ENCODE measurements at regions not wholly inside any gene's neighbourhood (a gene's known extent, or its start where the extent isn't known, plus 50 kb on each side); places are given as distances from the start of the nearest gene placed in this dataset.

GRCh38 chrX:23133551-23133950 lies 133.8 kb downstream of the DDX53 start:
- no peaks in the 10 kb centered on the region for H3K36me3 Mint-ChIP-seq (ENCODE audit: low read depth)
- no peaks in the 10 kb centered on the region for H3K4me1 Mint-ChIP-seq
- ATAC-seq = no peak
- intact Hi-C loops (cut with DNase I, micrococcal nuclease) = no loop called here
- CTCF ChIA-PET = no interaction called here
- H3K9me3 Mint-ChIP-seq (ENCODE audit: low read depth) = no peaks in the 10 kb centered on the region
- H3K27me3 Mint-ChIP-seq = no peaks in the 10 kb centered on the region
- DNase-seq = no peak
- POLR2A ChIA-PET = no interaction called here
- H3K4me3 Mint-ChIP-seq = no peak overlapping the region
- H3K27ac Mint-ChIP-seq = no peak overlapping the region

- POLR2A ChIA-PET = no interaction called here
- intact Hi-C loops (cut with DNase I, micrococcal nuclease) = no loop called here
- no peak for ATAC-seq
- DNase-seq = no peak
- Mint-ChIP-seq H3K36me3 (ENCODE audit: low read depth) (no peaks in the 10 kb centered on the region), H3K4me1 (no peaks in the 10 kb centered on the region), H3K9me3 (ENCODE audit: low read depth) (no peaks in the 10 kb centered on the region), H3K27me3 (no peaks in the 10 kb centered on the region), H3K27ac (no peak overlapping the region), H3K4me3 (no peak overlapping the region)
- CTCF ChIA-PET = interaction anchor here (0.6 kb wide), 1 partner anchor 1180 kb away, joined by 3 read pairs; the partner anchor contains the start of gene SUPT20HL2
Measured at GRCh38 chrX:23134136-23134535, 134.4 kb downstream of the DDX53 start.

GRCh38 chrX:23136816-23137215 lies 137.1 kb downstream of the DDX53 start:
- DNase-seq = no peak
- H3K4me3 Mint-ChIP-seq = no peak overlapping the region
- no peaks in the 10 kb centered on the region for H3K4me1 Mint-ChIP-seq
- no peaks in the 10 kb centered on the region for H3K9me3 Mint-ChIP-seq (ENCODE audit: low read depth)
- ChIA-PET POLR2A (no interaction called here), CTCF (no interaction called here)
- H3K36me3 Mint-ChIP-seq (ENCODE audit: low read depth) = no peaks in the 10 kb centered on the region
- no peaks in the 10 kb centered on the region for H3K27me3 Mint-ChIP-seq
- ATAC-seq = no peak
- intact Hi-C loops (cut with DNase I, micrococcal nuclease) = no loop called here
- no peak overlapping the region for H3K27ac Mint-ChIP-seq

- Mint-ChIP-seq H3K27me3 (no peaks in the 10 kb centered on the region), H3K4me3 (no peak overlapping the region), H3K36me3 (ENCODE audit: low read depth) (no peaks in the 10 kb centered on the region), H3K27ac (no peak overlapping the region), H3K9me3 (ENCODE audit: low read depth) (no peaks in the 10 kb centered on the region), H3K4me1 (no peaks in the 10 kb centered on the region)
- DNase-seq (no peak), ATAC-seq (no peak)
- ChIA-PET CTCF (no interaction called here), POLR2A (no interaction called here)
- intact Hi-C loops (cut with DNase I, micrococcal nuclease) = no loop called here
Measured at GRCh38 chrX:23168291-23168690, 166.4 kb upstream of the PTCHD1 start.

- POLR2A ChIA-PET = no interaction called here
- DNase-seq (no peak), ATAC-seq (no peak)
- Mint-ChIP-seq H3K4me1 (no peaks in the 10 kb centered on the region), H3K27me3 (no peaks in the 10 kb centered on the region), H3K9me3 (ENCODE audit: low read depth) (no peaks in the 10 kb centered on the region), H3K27ac (no peak overlapping the region), H3K36me3 (ENCODE audit: low read depth) (no peaks in the 10 kb centered on the region), H3K4me3 (no peak overlapping the region)
- CTCF ChIA-PET = no interaction called here
- intact Hi-C loops (cut with DNase I, micrococcal nuclease) = no loop called here
Measured at GRCh38 chrX:23185951-23186350, 148.7 kb upstream of the PTCHD1 start.

- ChIA-PET POLR2A (no interaction called here), CTCF (no interaction called here)
- H3K27me3 Mint-ChIP-seq = no peaks in the 10 kb centered on the region
- intact Hi-C loops (cut with DNase I, micrococcal nuclease) = no loop called here
- ATAC-seq = no peak
- no peaks in the 10 kb centered on the region for H3K9me3 Mint-ChIP-seq (ENCODE audit: low read depth)
- no peak for DNase-seq
- no peak overlapping the region for H3K4me3 Mint-ChIP-seq
- H3K4me1 Mint-ChIP-seq = no peaks in the 10 kb centered on the region
- H3K27ac Mint-ChIP-seq = no peak overlapping the region
- H3K36me3 Mint-ChIP-seq (ENCODE audit: low read depth) = no peaks in the 10 kb centered on the region
Measured at GRCh38 chrX:23187819-23188218, 146.8 kb upstream of the PTCHD1 start.

- no peaks in the 10 kb centered on the region for H3K27me3 Mint-ChIP-seq
- no peaks in the 10 kb centered on the region for H3K36me3 Mint-ChIP-seq (ENCODE audit: low read depth)
- no peaks in the 10 kb centered on the region for H3K9me3 Mint-ChIP-seq (ENCODE audit: low read depth)
- H3K27ac Mint-ChIP-seq = no peak overlapping the region
- H3K4me1 Mint-ChIP-seq = no peaks in the 10 kb centered on the region
- ChIA-PET CTCF (no interaction called here), POLR2A (no interaction called here)
- DNase-seq (no peak), ATAC-seq (no peak)
- H3K4me3 Mint-ChIP-seq = no peak overlapping the region
- intact Hi-C loops (cut with DNase I, micrococcal nuclease) = no loop called here
Measured at GRCh38 chrX:23194885-23195554, 139.6 kb upstream of the PTCHD1 start.

GRCh38 chrX:23195761-23196160 lies 138.9 kb upstream of the PTCHD1 start:
- Mint-ChIP-seq H3K27me3 (no peaks in the 10 kb centered on the region), H3K36me3 (ENCODE audit: low read depth) (no peaks in the 10 kb centered on the region), H3K4me1 (no peaks in the 10 kb centered on the region), H3K4me3 (no peak overlapping the region), H3K9me3 (ENCODE audit: low read depth) (no peaks in the 10 kb centered on the region), H3K27ac (no peak overlapping the region)
- ChIA-PET CTCF (no interaction called here), POLR2A (no interaction called here)
- intact Hi-C loops (cut with DNase I, micrococcal nuclease) = no loop called here
- ATAC-seq (no peak), DNase-seq (no peak)

- CTCF ChIA-PET = interaction anchor here (1.2 kb wide), 1 partner anchor 27 kb away, joined by 4 read pairs; no protein-coding TSS in a partner anchor
Measured at GRCh38 chrX:23201706-23202105, 132.9 kb upstream of the PTCHD1 start.

GRCh38 chrX:23202326-23202725 lies 132.3 kb upstream of the PTCHD1 start:
- no peak overlapping the region for H3K27ac Mint-ChIP-seq
- ATAC-seq (no peak), DNase-seq (no peak)
- H3K4me3 Mint-ChIP-seq = no peak overlapping the region
- POLR2A ChIA-PET = no interaction called here
- intact Hi-C loops (cut with DNase I, micrococcal nuclease) = no loop called here
- CTCF ChIA-PET = interaction anchor here (1.2 kb wide), 1 partner anchor 28 kb away, joined by 4 read pairs; no protein-coding TSS in a partner anchor
- H3K9me3 Mint-ChIP-seq (ENCODE audit: low read depth) = no peaks in the 10 kb centered on the region
- H3K4me1 Mint-ChIP-seq = no peaks in the 10 kb centered on the region
- H3K36me3 Mint-ChIP-seq (ENCODE audit: low read depth) = no peaks in the 10 kb centered on the region
- H3K27me3 Mint-ChIP-seq = no peaks in the 10 kb centered on the region

More at GRCh38 chrX:23201706-23202105, 132.9 kb upstream of the PTCHD1 start:
- POLR2A ChIA-PET = no interaction called here
- Mint-ChIP-seq H3K9me3 (ENCODE audit: low read depth) (no peaks in the 10 kb centered on the region), H3K27me3 (no peaks in the 10 kb centered on the region), H3K4me3 (no peak overlapping the region), H3K27ac (no peak overlapping the region), H3K4me1 (no peaks in the 10 kb centered on the region), H3K36me3 (ENCODE audit: low read depth) (no peaks in the 10 kb centered on the region)
- DNase-seq (no peak), ATAC-seq (no peak)
- intact Hi-C loops (cut with DNase I, micrococcal nuclease) = no loop called here

- Mint-ChIP-seq H3K4me1 (no peaks in the 10 kb centered on the region), H3K36me3 (ENCODE audit: low read depth) (no peaks in the 10 kb centered on the region), H3K4me3 (no peak overlapping the region), H3K27ac (no peak overlapping the region), H3K9me3 (ENCODE audit: low read depth) (no peaks in the 10 kb centered on the region), H3K27me3 (no peaks in the 10 kb centered on the region)
- CTCF ChIA-PET = no interaction called here
- intact Hi-C loops (cut with DNase I, micrococcal nuclease) = no loop called here
- POLR2A ChIA-PET = no interaction called here
- DNase-seq (no peak), ATAC-seq (no peak)
Measured at GRCh38 chrX:23223169-23223568, 111.5 kb upstream of the PTCHD1 start.

GRCh38 chrX:23228454-23228853 lies 106.2 kb upstream of the PTCHD1 start:
- POLR2A ChIA-PET = no interaction called here
- intact Hi-C loops (cut with DNase I, micrococcal nuclease) = no loop called here
- CTCF ChIA-PET = no interaction called here
- Mint-ChIP-seq H3K27ac (no peak overlapping the region), H3K27me3 (no peaks in the 10 kb centered on the region), H3K9me3 (ENCODE audit: low read depth) (no peaks in the 10 kb centered on the region), H3K4me3 (no peak overlapping the region), H3K36me3 (ENCODE audit: low read depth) (no peaks in the 10 kb centered on the region), H3K4me1 (no peaks in the 10 kb centered on the region)
- ATAC-seq = no peak
- no peak for DNase-seq

GRCh38 chrX:23228950-23229448 lies 105.7 kb upstream of the PTCHD1 start:
- CTCF ChIA-PET = no interaction called here
- no peak overlapping the region for H3K4me3 Mint-ChIP-seq
- DNase-seq (no peak), ATAC-seq (no peak)
- H3K27ac Mint-ChIP-seq = no peak overlapping the region
- H3K9me3 Mint-ChIP-seq (ENCODE audit: low read depth) = no peaks in the 10 kb centered on the region
- POLR2A ChIA-PET = no interaction called here
- no peaks in the 10 kb centered on the region for H3K27me3 Mint-ChIP-seq
- H3K4me1 Mint-ChIP-seq = no peaks in the 10 kb centered on the region
- H3K36me3 Mint-ChIP-seq (ENCODE audit: low read depth) = no peaks in the 10 kb centered on the region
- intact Hi-C loops (cut with DNase I, micrococcal nuclease) = no loop called here
